GM21737 (cell line): ENCODE measurements at regions not wholly inside any gene's neighbourhood (a gene's known extent, or its start where the extent isn't known, plus 50 kb on each side); places are given as distances from the start of the nearest gene placed in this dataset.
"Not testable (repeated sequence)": the region's sequence is repeated elsewhere in the genome, so short reads cannot be mapped to it uniquely, and the experiment has no call there.

Experiments used
- ATAC-seq: cut with Tn5 transposase; IDR thresholded peaks from one replicate; pipeline ENCODE4 v1.9.1; 2021; ENCODE audit warnings: mild to moderate bottlenecking, moderate library complexity; ENCODE audit not compliant: unreplicated experiment

- ATAC-seq: no peak
Measured at GRCh38 chr12:125860672-125861288, 795.5 kb downstream of the AACS start.

DNA sequence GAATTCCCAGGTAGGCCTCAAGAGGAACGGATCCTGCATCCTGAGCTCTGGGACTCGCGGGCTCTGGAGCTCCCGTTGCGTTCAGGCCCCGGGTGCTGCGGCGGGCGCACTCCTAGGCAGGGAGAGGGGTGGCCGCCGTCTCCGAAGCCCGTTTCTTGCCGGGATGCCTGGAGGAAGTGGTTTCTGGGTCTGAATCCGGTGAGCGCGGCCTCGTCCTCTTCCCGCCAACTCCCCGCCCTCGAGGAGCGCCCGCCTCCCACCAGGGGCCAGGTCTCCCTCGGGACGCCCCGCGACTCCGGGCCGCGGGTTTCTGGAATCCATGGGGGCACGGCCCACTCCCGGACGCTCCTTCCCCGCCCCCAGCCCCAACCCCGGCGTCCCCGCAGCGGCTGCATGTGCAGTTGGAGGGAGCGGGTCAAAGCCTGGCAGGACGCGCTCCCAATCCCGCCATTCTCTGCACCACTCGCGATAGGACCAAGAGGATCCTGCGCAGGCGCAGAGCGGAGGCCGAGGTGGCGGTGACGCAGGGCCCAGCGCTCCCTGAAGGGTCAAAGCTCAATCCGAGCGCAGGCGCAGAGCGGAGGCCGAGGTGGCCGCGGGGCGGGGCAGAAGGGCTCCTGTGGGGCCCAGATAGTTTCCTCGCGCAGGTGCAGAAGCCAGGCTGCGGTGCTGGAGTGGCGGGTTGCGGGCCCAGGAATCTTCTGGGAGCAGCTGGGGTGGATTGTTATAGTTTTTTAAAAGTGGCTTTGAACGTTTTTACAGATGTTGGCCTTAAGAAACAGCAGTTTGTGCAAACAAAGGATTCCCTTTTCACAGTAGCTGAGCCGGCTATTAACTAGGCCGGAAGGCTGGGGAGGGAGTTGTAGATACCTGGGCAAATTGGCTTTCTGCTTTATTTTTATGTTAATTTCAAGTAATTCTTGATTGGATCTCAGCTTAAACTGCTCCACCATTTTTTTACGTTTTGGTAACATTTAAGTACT is 796.4 kb downstream of the AACS start:
- no peak for ATAC-seq

- not testable (repeated sequence) for ATAC-seq
Measured at GRCh38 chr12:125865236-125865635, 800.0 kb downstream of the AACS start.

- ATAC-seq: no peak
Measured at GRCh38 chr12:125871811-125872594, 806.8 kb downstream of the AACS start.

DNA sequence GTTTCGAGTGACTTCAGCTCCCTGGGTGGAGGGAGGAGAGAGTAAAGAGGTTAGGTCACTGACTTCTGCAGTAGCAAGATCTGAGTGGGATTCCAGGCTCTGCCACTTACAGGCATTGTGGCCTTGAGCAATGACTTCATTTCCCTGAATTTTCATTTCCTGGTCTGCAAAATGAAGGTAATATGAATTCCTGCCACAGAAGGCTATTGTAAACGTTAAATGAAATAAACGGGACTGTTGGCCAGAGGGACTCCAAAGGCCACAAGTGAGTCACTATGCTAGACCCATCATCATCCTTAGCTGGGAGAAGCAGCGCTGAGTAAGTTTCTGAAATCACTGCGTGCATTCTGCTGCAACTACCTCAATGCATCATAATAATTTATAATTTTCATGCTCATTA is 807.8 kb downstream of the AACS start:
- ATAC-seq: no peak

GRCh38 chr12:125878483-125878882 is 813.2 kb downstream of the AACS start:
- ATAC-seq: no peak

- no peak for ATAC-seq
Measured at GRCh38 chr12:125882141-125882540, 816.9 kb downstream of the AACS start.

DNA sequence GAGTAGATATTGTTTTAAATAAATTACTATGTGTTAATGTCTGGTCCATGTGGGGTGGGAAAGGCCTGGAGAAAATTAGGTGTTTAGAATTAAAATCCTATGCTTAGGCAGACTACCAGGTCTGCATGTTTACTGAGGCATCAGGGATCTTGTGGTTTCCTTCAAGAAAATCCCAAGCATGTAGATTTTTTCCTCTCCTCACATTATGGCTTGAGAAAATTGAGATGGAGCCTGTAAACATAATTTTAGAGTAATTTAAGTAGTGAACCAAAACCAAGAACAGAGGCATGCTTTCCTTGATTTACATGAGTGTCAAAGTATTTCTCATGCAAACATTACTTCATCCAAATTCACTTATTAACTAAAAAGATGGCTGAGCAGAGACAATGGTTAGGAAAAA is 823.7 kb downstream of the AACS start:
- no peak for ATAC-seq

- ATAC-seq: no peak
Measured at GRCh38 chr12:125889742-125890141, 824.5 kb downstream of the AACS start.

GRCh38 chr12:125890366-125890905 is 825.2 kb downstream of the AACS start:
- ATAC-seq: no peak

GRCh38 chr12:125890971-125891370 is 825.7 kb downstream of the AACS start:
- no peak for ATAC-seq

DNA sequence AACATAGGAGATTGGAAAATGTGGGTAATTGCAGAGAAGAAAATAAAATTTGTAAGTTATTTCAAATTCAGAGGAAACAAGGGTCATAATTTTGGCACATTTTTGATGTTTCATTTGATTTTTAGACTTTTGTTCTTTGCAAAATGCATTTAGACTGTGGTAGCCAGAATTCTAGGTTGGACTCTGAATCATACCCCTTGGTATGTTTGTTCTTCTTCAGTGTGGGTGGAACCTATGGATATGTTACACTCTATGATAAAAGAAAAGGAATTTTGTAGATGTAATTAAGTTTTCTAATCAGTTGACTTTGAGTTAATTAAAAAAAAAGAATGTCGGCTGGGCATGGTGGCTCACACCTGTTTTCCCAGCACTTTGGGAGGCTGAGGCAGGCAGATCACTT is 827.0 kb downstream of the AACS start:
- ATAC-seq: no peak

DNA sequence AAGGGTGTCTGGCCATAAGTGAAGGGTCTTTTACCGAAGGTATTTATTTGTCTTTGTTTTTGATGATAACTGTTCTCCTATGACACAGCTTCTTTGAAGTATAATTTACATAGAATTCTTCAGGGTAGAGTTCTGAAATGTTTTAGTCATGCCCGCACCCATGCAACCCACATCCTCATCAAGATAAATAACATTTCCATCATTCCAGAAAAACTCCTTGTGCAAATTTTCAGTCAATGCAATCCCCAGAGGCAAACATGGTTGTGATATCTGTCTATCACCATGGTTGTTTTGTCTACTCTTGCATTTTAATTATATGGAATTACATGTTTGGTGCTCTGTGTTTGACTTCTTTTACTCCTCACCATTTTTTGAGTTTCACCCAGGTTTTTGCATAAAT is 837.8 kb downstream of the AACS start:
- no peak for ATAC-seq

- no peak for ATAC-seq
Measured at GRCh38 chr12:125907351-125907750, 842.1 kb downstream of the AACS start.

DNA sequence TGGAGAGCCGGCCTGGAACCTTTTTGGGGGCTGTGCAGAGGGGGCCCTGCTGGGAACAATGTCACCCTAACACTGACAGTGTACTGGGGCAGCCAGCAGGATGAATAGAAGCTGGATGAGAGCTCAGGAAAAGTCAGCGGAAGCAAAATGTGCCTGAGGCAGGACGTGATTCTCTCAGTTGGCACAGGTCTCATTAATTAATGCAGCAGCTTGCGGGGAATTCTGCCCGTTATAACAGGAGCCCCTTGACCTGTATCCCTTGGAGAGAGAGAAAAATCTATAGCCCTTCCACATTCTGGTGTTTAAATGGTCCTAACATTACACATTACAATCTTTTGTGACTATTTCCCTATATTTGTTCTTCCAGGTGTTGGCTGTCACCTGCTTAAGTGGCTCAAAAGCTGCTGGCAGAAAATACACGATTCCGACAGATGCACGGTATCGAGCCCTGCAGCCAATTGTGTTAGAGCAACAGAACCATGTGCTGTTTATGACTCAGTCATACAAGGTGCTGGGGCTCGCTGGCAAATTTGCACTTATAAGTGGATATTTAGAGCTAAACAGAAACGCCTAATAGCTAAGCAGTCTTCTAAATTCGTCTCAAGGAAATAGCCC is 854.7 kb downstream of the AACS start:
- no peak for ATAC-seq

- ATAC-seq: no peak
Measured at GRCh38 chr12:125922330-125922729, 857.1 kb downstream of the AACS start.

DNA sequence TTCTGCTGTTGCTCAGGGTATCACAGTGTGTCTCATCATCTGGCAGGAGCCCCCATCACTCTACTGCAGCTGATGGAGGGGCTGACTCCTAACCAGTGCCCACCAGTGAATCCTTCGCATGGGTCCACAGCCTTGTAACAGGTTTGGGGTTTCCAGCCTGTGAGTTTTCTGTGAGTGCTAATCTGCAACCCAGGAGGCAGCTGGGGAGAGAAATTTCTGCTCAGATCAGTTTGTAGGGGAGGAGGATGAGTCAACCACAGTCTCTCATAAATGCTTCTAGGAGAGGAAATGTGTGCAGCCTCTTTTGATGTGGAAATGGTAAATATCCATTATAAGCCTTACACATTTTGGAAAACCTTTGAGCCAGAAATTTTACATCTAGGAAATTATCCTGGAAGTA is 871.3 kb downstream of the AACS start:
- ATAC-seq: no peak

DNA sequence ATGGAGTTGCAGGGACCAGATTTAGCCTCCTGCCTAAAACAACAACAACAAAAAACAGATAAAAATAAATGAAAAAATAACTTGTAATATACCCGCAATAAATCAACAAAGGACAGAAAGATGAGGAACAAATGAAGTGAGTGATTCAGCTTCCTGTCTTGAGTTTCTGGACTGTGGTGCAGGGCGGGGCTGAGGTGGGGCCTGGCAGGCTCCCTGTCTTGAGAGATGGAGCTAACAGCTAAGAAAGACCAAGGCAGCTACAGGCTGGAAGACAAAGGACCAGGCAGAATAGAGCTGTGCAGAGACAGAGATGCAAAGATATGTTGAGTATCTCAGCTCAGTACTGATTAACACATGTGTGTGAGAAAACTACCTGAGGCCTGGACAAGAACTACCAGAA is 879.2 kb downstream of the AACS start:
- ATAC-seq: no peak

DNA sequence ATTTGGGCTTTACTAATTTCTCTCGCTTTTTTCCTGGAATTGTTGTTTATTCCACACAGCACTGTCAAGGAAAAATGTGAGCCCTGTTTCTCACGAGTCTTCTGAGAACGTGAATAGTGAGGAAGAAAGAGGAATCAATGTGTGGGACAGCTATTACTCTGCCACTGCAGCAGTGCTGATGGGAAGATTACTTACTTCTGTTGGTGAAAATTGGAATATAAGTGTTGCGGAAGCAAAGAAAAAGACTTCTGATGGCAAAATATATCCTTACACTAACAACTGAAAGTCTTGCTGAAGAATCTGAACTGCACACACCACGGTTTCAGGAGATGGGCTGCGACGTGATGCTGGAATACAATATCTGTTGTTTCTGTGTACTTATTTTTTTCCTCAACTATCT is 884.2 kb downstream of the AACS start:
- no peak for ATAC-seq

DNA sequence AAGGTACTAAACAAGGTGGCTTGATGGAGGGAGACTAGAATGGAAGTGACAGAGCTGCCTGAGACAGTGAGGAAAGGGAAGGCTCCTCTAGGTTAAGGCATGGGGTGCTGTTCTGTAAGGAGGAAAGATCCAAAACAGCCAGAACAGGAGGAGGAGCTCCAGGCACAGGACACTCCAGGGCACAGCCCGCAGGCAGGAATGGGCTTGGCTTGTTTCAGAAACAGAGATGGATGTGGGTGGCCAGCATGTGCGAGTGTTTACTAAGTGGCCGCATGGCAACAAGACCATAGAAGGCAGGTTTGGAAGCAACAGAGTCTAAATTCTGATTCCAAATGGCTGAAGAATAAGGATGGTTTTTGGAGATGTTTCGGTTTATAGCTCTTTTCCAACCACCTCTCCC is 889.1 kb downstream of the AACS start:
- no peak for ATAC-seq

GRCh38 chr12:125956186-125956585 is 891.0 kb downstream of the AACS start:
- ATAC-seq: no peak
